GM18870 (cell line): ENCODE measurements at regions not wholly inside any gene's neighbourhood (a gene's known extent, or its start where the extent isn't known, plus 50 kb on each side); places are given as distances from the start of the nearest gene placed in this dataset.

Experiments used
- ATAC-seq: cut with Tn5 transposase; IDR thresholded peaks from one replicate; pipeline ENCODE4 v1.9.1; 2021; ENCODE audit warnings: moderate library complexity; ENCODE audit not compliant: unreplicated experiment

DNA sequence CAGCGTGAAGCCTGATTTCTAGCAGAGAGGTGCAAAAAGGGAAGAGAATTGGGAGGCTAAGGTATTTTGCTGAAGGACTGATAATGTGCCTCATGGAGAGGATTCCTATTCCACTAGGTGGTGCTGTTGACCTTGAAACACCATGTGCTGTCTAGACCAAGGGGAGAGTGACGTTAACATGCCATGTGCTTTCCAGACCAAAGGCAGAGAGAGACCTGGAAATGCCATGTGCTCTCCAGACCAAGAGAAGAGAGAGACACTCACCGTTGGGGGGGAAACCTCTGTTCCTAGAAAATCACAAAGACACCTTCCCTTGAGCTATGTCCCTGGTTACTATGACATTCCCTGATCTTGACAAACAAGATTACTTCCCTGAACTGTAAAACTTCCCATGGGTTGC is 286.0 kb upstream of the TUSC1 start:
- peak; percentile 68 for ATAC-seq

DNA sequence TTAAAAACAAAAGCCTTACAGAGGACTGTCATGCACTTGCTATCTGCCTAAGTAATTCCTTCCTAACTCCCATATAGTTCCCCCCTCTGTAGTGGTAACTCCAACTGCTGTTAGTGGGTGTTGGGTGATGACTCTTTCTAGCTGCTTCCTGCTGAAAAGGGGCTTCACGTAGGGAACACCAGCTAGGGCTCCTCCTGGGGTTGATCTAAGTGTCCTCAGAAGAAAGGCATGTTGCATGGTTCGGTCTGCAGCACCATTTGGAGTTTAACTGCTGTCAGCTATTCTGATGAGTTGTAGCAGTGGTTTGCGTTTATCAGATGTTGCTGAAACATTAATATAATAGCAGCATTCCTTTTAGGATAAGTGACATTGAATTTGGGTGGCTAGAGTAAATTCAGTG is 281.9 kb upstream of the TUSC1 start:
- ATAC-seq = no peak

DNA sequence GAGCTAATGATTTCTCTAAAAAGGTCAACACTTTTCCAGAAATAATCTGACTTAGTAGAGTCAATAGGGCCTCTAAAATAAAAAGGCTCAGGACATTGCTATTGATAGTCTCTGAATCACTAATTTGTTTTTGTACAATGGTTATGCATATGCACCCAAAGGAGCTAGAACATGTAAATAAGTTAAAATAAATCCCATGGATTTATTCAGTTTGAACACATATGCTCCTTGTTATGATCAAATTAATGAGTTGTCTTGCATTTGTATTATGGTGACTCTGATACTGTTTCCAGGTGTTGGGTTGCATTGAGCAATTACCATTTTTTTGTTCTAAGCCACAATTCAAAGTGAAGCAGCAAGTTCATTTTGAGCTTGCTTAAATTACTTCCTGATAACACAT is 276.0 kb upstream of the TUSC1 start:
- no peak for ATAC-seq

GRCh38 chr9:25948182-25948581 is 269.9 kb upstream of the TUSC1 start:
- ATAC-seq = no peak

DNA sequence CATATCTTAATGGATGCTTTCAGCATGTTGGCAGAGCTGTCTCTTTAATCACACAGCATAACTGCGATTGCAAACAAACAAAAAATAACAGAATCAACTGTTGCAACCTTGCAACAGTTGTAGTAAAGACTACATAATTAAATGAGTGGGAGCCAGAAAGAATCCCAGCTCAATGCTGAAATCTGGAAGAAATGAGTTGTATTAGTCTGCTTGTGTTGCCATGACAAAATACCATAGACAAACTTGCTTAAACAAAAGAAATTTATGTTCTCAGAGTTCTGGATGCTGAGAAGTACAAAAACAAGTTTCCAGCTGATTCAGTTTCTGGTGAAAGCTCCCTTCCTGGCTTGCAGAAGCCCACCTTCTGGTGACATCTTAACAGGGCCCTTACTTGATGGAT is 260.9 kb upstream of the TUSC1 start:
- no peak for ATAC-seq

DNA sequence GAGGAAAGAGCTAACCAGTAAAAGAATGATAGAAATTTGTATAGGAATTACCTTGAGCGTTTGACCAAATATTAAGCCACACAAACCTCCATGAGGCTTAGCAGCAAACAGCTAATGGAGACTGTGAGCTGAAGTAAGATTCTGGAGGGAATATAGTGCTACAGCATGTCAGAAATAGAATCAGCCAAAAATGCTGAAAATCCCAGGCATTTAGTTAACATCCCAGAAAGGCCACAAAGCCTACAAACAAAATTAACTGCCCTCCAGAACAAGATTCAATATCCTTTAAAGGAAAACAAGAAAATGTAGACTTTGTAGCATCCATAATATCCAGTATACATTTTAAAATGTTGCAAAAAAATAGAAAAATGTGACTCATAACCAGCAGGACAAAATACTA is 257.8 kb upstream of the TUSC1 start:
- ATAC-seq = no peak

DNA sequence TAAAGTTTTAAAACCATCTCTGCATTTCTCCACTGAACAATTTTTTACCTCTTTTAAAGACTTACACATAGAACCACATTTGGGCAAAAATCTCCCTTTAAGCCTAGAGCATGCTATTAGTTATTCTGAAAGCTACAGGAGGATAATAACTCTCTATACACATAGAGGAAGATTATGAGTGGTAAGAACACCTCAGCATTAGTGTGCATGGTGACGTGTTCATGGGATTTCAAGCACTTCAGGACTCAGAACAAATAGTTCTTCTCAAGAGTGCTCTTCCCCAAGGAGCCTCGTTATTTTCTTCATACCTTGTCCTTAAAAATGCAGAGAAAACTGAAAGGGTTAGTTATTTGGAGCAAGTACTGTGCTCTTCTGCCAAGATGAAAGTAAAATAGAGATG is 256.9 kb upstream of the TUSC1 start:
- ATAC-seq = no peak

GRCh38 chr9:25918761-25919160 is 240.5 kb upstream of the TUSC1 start:
- ATAC-seq = no peak

DNA sequence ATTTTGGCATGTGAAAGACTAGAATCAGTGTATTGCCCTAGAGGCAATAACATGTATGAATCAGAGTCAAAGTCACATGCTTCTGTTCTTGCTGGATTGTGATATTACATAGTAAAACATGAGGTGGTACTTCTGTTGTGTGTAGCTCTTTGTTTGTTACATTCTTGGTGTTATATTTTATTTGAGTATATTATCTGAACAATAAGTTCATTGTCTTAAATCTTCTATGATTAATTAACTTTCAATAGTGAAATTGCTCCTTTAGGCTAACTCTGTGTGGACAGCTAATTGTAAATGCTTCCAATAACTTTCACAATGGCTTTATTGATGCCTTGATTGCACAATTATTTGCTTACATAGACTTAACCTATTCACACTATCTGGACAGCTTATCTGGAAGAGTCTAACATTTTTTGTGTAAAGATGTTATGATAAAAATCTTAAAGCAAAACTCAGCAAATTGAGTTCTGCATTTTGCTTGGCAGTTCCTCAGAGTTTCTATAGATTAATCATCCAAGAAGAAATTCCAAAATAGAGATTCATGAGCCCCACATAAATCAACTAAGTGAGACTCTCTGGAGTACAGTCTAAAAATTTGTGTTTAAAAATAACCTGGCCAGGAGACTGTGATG is 239.6 kb upstream of the TUSC1 start:
- no peak for ATAC-seq

DNA sequence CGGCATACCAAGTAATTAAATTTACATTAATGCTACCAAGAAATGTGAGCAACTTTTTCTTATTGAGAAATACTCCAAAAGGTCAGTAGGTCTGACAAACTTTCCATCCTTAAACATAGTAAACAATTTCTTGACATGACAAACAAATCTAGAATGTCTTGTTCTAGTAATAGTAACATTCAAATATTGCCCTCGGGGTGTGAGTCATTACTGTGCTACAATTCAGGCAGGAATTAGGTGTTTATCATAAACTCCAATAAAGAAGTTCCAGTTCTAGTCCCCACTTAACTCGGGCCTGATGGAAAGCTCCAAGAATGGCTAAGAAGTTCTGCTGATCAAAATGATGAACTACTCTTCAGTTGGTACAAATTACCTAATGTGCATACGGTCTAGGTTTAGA is 235.6 kb upstream of the TUSC1 start:
- ATAC-seq = no peak

GRCh38 chr9:25904701-25905100 is 226.5 kb upstream of the TUSC1 start:
- no peak for ATAC-seq

DNA sequence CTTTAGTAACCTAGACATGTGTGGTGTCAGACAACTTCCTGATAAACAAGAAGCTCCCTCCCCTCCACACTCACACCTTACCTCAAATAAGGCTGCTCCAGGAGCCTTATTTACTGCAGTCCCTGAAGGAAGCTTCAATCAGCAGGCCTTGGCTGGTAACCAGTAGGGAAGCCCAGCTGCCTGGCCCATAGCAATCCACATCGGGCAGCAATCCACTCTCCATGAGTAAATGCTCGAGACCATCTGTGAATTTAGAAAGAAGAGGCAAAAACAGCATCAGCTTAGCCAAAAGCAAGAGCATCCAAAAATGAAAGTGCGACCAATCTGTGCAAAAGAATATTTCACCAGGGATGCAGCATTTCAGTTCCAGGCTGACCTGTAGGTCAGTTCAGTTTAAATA is 213.3 kb upstream of the TUSC1 start:
- ATAC-seq = no peak

- no peak for ATAC-seq
These were observed 211.4 kb upstream of the TUSC1 start for GRCh38 chr9:25889661-25890060.

GRCh38 chr9:25876248-25876647 is 198.0 kb upstream of the TUSC1 start:
- ATAC-seq = no peak

GRCh38 chr9:25864509-25864908 is 186.3 kb upstream of the TUSC1 start:
- no peak for ATAC-seq

GRCh38 chr9:25861421-25861820 is 183.2 kb upstream of the TUSC1 start:
- no peak for ATAC-seq

GRCh38 chr9:25857147-25857546 is 178.9 kb upstream of the TUSC1 start:
- ATAC-seq = no peak

DNA sequence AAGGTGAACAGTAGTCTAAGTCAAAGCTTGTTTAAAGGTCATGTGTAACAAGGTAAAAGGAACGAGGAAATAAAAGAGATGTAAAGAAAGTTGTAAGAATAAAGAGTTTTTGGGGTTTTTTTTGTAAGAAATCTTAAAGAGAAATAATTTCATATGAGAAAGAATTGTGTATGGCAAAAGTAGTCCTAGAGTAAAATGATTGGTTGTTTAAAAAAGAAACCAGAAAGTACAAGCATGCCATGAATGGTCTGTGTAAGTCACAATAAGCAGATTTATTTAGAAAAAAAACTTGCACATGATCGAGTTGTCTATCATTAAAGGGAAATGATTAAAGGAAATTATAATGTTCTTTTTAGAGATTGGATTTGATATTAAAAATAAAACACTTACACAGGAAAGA is 172.6 kb upstream of the TUSC1 start:
- ATAC-seq = no peak

DNA sequence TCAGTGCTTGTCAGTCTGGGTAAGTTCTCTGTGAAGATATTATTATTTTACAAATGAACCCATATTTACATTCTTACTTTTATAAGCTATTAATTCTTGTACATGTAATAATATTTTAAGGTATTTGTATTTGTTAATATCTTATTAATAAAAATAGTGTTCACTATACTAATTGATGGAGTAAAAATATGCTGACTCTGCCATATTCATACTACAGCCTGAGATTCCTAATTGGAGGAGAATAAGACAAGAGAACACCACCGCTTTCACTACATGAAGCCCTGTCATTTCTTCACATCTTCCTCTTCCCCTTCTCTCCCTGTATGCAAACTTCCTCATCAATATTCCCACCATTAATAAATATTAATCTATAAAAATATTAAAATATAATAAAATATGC is 167.6 kb upstream of the TUSC1 start:
- ATAC-seq = no peak

GRCh38 chr9:25830381-25830780 is 152.1 kb upstream of the TUSC1 start:
- ATAC-seq = no peak

DNA sequence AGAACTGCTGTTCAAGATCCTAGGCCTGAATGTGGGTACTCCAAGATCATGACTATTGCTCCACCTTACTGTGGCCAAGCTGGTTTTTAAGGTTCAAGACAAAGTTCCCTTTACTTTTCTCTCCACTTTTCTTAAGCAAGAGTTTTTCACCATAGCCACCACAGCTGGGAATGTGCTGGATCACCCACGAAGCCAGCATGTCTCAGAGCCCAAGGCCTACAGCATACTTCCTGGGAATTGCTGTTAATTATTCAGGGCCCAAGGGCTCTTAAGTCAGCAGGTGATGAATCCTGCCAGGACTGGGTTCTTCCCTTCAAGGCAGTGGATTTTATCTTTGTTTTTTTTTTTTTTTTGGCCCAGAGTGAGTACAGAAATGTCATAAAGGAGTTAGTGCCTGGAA is 149.4 kb upstream of the TUSC1 start:
- no peak for ATAC-seq

- ATAC-seq = no peak
These were observed 138.2 kb upstream of the TUSC1 start for GRCh38 chr9:25816439-25816838.

GRCh38 chr9:25814023-25814422 is 135.8 kb upstream of the TUSC1 start:
- no peak for ATAC-seq

DNA sequence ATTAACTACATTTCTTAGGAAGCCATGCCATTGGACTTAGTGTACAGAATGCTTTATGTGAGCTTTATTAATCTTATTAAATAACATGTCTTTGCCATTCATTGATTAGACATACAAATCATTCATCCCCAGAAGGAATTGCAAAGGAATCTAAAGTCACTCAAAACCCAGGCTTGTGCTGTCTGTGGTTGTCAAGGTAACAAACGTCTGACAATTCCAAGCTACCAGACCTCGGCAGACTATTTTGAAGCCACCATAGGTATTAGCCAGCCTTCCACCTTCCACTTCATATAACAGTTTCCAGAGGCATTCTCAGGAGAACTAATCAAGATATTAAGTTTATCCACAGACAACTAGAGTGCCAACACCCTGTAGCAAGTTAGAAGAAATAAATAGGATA is 135.2 kb upstream of the TUSC1 start:
- ATAC-seq = no peak
